NCI-H146 treated with DMSO at 0.1 percent for 48 hours (cell line): ENCODE measurements at regions not wholly inside any gene's neighbourhood (a gene's known extent, or its start where the extent isn't known, plus 50 kb on each side); places are given as distances from the start of the nearest gene placed in this dataset.

Source experiments
- DNase-seq: peaks from one replicate; lab custom pipeline; 2025; ENCODE audit not compliant: unreplicated experiment; lab: John Stamatoyannopoulos, UW

GRCh38 chr11:16685914-16686313 lies 52.5 kb upstream of the C11orf58 start:
- DNase-seq = no peak

GRCh38 chr11:16678466-16679116 lies 59.9 kb upstream of the C11orf58 start:
- no peak for DNase-seq

GRCh38 chr11:16669799-16670415 lies 68.5 kb upstream of the C11orf58 start:
- no peak for DNase-seq

GRCh38 chr11:16632295-16633200 lies 105.9 kb upstream of the C11orf58 start:
- DNase-seq = peak; percentile 26

GRCh38 chr11:16630651-16631050 lies 107.8 kb upstream of the C11orf58 start:
- DNase-seq = no peak

GRCh38 chr11:16618431-16618830 lies 120.0 kb upstream of the C11orf58 start:
- no peak for DNase-seq

- DNase-seq = no peak
These were observed 123.0 kb upstream of the C11orf58 start for GRCh38 chr11:16615480-16615879.

- DNase-seq = peak; percentile 41
These were observed 124.7 kb upstream of the C11orf58 start for GRCh38 chr11:16613512-16614381.

GRCh38 chr11:16613262-16613511 lies 125.3 kb upstream of the C11orf58 start:
- DNase-seq = no peak

GRCh38 chr11:16612566-16613261 lies 125.7 kb upstream of the C11orf58 start:
- DNase-seq = no peak

GRCh38 chr11:16611926-16612565 lies 126.4 kb upstream of the C11orf58 start:
- DNase-seq = no peak

GRCh38 chr11:16611401-16611921 lies 127.0 kb upstream of the C11orf58 start:
- no peak for DNase-seq

- no peak for DNase-seq
These were observed 127.6 kb upstream of the C11orf58 start for GRCh38 chr11:16610738-16611388.

- DNase-seq = no peak
These were observed 128.2 kb upstream of the C11orf58 start for GRCh38 chr11:16610213-16610737.

- DNase-seq = no peak
These were observed 128.7 kb upstream of the C11orf58 start for GRCh38 chr11:16609769-16610168.

- no peak for DNase-seq
These were observed 130.5 kb upstream of the C11orf58 start for GRCh38 chr11:16607675-16608644.

- DNase-seq = no peak
These were observed 131.4 kb upstream of the C11orf58 start for GRCh38 chr11:16606784-16607674.
